ENCODE measurements at regions not wholly inside any gene's neighbourhood (a gene's known extent, or its start where the extent isn't known, plus 50 kb on each side); places are given as distances from the start of the nearest gene placed in this dataset.

- Histone ChIP-seq H3K4me1 (no peaks in the 10 kb centered on the region), H3K9me3 (no peaks in the 10 kb centered on the region)
- no peak for TF ChIP-seq POLR2A (IDR thresholded peaks at IDR 0.05)
- no peak for TF ChIP-seq CTCF (IDR thresholded peaks at IDR 0.05)
Measured at GRCh38 chr3:152731511-152731910, 103.4 kb upstream of the P2RY1 start.

GRCh38 chr3:152733584-152734119 lies 101.3 kb upstream of the P2RY1 start:
- Histone ChIP-seq H3K4me1 (peaks cover 0 to 5% (median 4%) of the 10 kb centered on the region in 3 donors), H3K9me3 (no peaks in the 10 kb centered on the region), H3K36me3 (no peaks in the 10 kb centered on the region), H3K27ac (no peak overlapping the region), H3K27me3 (no peaks in the 10 kb centered on the region), H3K4me3 (no peak overlapping the region)
- intact Hi-C loops (cut with DNase I), result no loop called here
- no peak for TF ChIP-seq POLR2A (IDR thresholded peaks at IDR 0.05)
- TF ChIP-seq CTCF (IDR thresholded peaks at IDR 0.05), result no peak
- 91 to 93% methylated on average over 2 of the region's 2 CpGs for WGBS, 2 donors
- DNase-seq, result no peak

More at GRCh38 chr3:152731511-152731910, 103.4 kb upstream of the P2RY1 start:
- no peak overlapping the region for H3K27ac ChIP-seq
- no peak for DNase-seq
- intact Hi-C loops (cut with DNase I), result no loop called here
- no peaks in the 10 kb centered on the region for H3K27me3 ChIP-seq
- H3K4me3 ChIP-seq, result no peak overlapping the region
- WGBS, 2 donors, result 78 to 85% methylated on average over 2 of the region's 2 CpGs
- H3K36me3 ChIP-seq, result no peaks in the 10 kb centered on the region

- H3K9me3 ChIP-seq, result no peaks in the 10 kb centered on the region
- intact Hi-C loops (cut with DNase I), result no loop called here
- WGBS, 2 donors, result 46 to 69% methylated on average over 6 of the region's 6 CpGs
- H3K27ac ChIP-seq, result no peak overlapping the region
- no peak overlapping the region for H3K4me3 ChIP-seq
- no peak for DNase-seq
- no peaks in the 10 kb centered on the region for H3K36me3 ChIP-seq
- H3K27me3 ChIP-seq, result no peaks in the 10 kb centered on the region
- TF ChIP-seq POLR2A (IDR thresholded peaks at IDR 0.05) (no peak), CTCF (IDR thresholded peaks at IDR 0.05) (no peak)
- H3K4me1 ChIP-seq, result peaks cover 0 to 7% (median 5%) of the 10 kb centered on the region in 3 donors
Measured at GRCh38 chr3:152737021-152737908, 97.7 kb upstream of the P2RY1 start.

GRCh38 chr3:152738656-152739055 lies 96.3 kb upstream of the P2RY1 start:
- TF ChIP-seq CTCF (IDR thresholded peaks at IDR 0.05) (no peak), POLR2A (IDR thresholded peaks at IDR 0.05) (no peak)
- H3K4me1 ChIP-seq, result peaks cover 0 to 7% (median 5%) of the 10 kb centered on the region in 3 donors
- H3K36me3 ChIP-seq, result no peaks in the 10 kb centered on the region
- no peak for DNase-seq
- H3K4me3 ChIP-seq, result no peak overlapping the region
- 20 to 25% methylated on average over 2 of the region's 2 CpGs for WGBS, 2 donors
- no peaks in the 10 kb centered on the region for H3K9me3 ChIP-seq
- intact Hi-C loops (cut with DNase I), result no loop called here
- H3K27me3 ChIP-seq, result no peaks in the 10 kb centered on the region
- H3K27ac ChIP-seq, result no peak overlapping the region

Measured in esophagus squamous epithelium (tissue), 5 donors.